WTC11 (cell line): ENCODE measurements at regions not wholly inside any gene's neighbourhood (a gene's known extent, or its start where the extent isn't known, plus 50 kb on each side); places are given as distances from the start of the nearest gene placed in this dataset.

Experiments
- ATAC-seq: fragments of 200-7000 bp; cut with Tn5 transposase; 2 replicates; pipeline ENCODE4 v1.10.0; 2021; ENCODE audit warnings: mild to moderate bottlenecking, moderate library complexity
- CTCF ChIA-PET: fragments of 300-600 bp; sonication (Branson Sonifier 250); formaldehyde crosslinking; loops from one replicate; lab custom pipeline; 2021; ENCODE audit warnings: antibody characterized with exemption; lab: Charles Lee
- POLR2A ChIA-PET: fragments of 350-600 bp; sonication (Branson Sonifier 250); formaldehyde crosslinking; loops from one replicate; lab custom pipeline; 2021; ENCODE audit warnings: antibody characterized with exemption; lab: Charles Lee
- DNase-seq: peaks from one replicate; pipeline ENCODE4 v3.0.0; 2021; ENCODE audit warnings: low spot score
- H3K27ac Mint-ChIP-seq: 2 replicates; pipeline ENCODE4 v1.8.0; 2021; ENCODE audit warnings: mixed read lengths
- H3K27me3 Mint-ChIP-seq: 2 replicates; pipeline ENCODE4 v1.8.0; 2021; ENCODE audit warnings: low read depth, mild to moderate bottlenecking, moderate library complexity, mixed read lengths
- H3K36me3 Mint-ChIP-seq: 2 replicates; pipeline ENCODE4 v1.8.0; 2021; ENCODE audit warnings: mixed read lengths
- H3K4me1 Mint-ChIP-seq: 2 replicates; pipeline ENCODE4 v1.8.0; 2022; ENCODE audit warnings: mixed read lengths
- H3K4me3 Mint-ChIP-seq: 2 replicates; pipeline ENCODE4 v1.8.0; 2021; ENCODE audit warnings: mild to moderate bottlenecking, moderate library complexity, mixed read lengths
- H3K9me3 Mint-ChIP-seq: 2 replicates; pipeline ENCODE4 v1.8.0; 2021; ENCODE audit warnings: mixed read lengths
- CREM ChIP-seq: sonication (generic); formaldehyde crosslinking; IDR thresholded peaks from 2 replicates; pipeline ENCODE4 v1.8.1; 2022; ENCODE audit warnings: mild to moderate bottlenecking, missing genetic modification reagents, moderate library complexity
- ELF4 ChIP-seq: sonication (generic); formaldehyde crosslinking; IDR thresholded peaks from 2 replicates; pipeline ENCODE4 v1.8.1; 2022; ENCODE audit warnings: low read depth, mild to moderate bottlenecking, moderate library complexity, missing genetic modification reagents
- IRF2 ChIP-seq: sonication (generic); formaldehyde crosslinking; IDR thresholded peaks from 2 replicates; pipeline ENCODE4 v1.8.0; 2022; ENCODE audit warnings: low read depth, missing genetic modification reagents, borderline replicate concordance
- JUN ChIP-seq: sonication (generic); formaldehyde crosslinking; IDR thresholded peaks from 2 replicates; pipeline ENCODE4 v1.8.0; 2023; ENCODE audit warnings: mild to moderate bottlenecking, missing genetic modification reagents
- NFE2L1 ChIP-seq: sonication (generic); formaldehyde crosslinking; IDR thresholded peaks from 2 replicates; pipeline ENCODE4 v1.8.1; 2023; ENCODE audit warnings: missing genetic modification reagents
- NR3C1 ChIP-seq: sonication (generic); formaldehyde crosslinking; conservative IDR thresholded peaks from 2 replicates; pipeline ENCODE4 v1.8.1; 2023; ENCODE audit warnings: low read depth, mild to moderate bottlenecking, missing genetic modification reagents
- OVOL2 ChIP-seq: fragments of 250-450 bp; sonication (Bioruptor Pico); IDR thresholded peaks from 2 replicates; pipeline ENCODE4 v1.9.0; 2021; ENCODE audit warnings: mild to moderate bottlenecking, borderline replicate concordance
- RORB ChIP-seq: fragments of 250-450 bp; sonication (Bioruptor Pico); IDR thresholded peaks from 2 replicates; pipeline ENCODE4 v1.9.0; 2021; ENCODE audit warnings: mild to moderate bottlenecking
- SOX15 ChIP-seq: fragments of 250-450 bp; sonication (Bioruptor Pico); IDR thresholded peaks from 2 replicates; pipeline ENCODE4 v1.9.0; 2021; ENCODE audit warnings: mild to moderate bottlenecking
- ZNF219 ChIP-seq: sonication (generic); formaldehyde crosslinking; IDR thresholded peaks from 2 replicates; pipeline ENCODE4 v1.8.0; 2023; ENCODE audit warnings: missing genetic modification reagents, mild to moderate bottlenecking, borderline replicate concordance
- ZNF232 ChIP-seq: sonication (generic); formaldehyde crosslinking; IDR thresholded peaks from 2 replicates; pipeline ENCODE4 v1.8.0; 2022; ENCODE audit warnings: mild to moderate bottlenecking, missing genetic modification reagents
- ZNF423 ChIP-seq: fragments of 250-450 bp; sonication (Bioruptor Pico); IDR thresholded peaks from 2 replicates; pipeline ENCODE4 v2.1.2; 2022; ENCODE audit warnings: mild to moderate bottlenecking, moderate library complexity
- ZNF671 ChIP-seq: fragments of 250-450 bp; sonication (Bioruptor Pico); IDR thresholded peaks from 2 replicates; pipeline ENCODE4 v1.8.0; 2021; ENCODE audit warnings: mild to moderate bottlenecking
- TF ChIP-seq, protein P1 (sequence below): sonication (generic); formaldehyde crosslinking; IDR thresholded peaks from 2 replicates; pipeline ENCODE4 v1.8.0; 2022; ENCODE audit warnings: mild to moderate bottlenecking, missing genetic modification reagents
- TF ChIP-seq, protein P2 (sequence below): sonication (generic); formaldehyde crosslinking; IDR thresholded peaks from 2 replicates; pipeline ENCODE4 v1.8.1; 2022; ENCODE audit warnings: low read depth, missing genetic modification reagents, borderline replicate concordance
- TF ChIP-seq, protein P3 (sequence below): fragments of 200-600 bp; IDR thresholded peaks from 2 replicates; pipeline ENCODE4 v1.8.0; 2022; ENCODE audit warnings: antibody characterized with exemption
- TF ChIP-seq, protein P4 (sequence below): sonication (generic); formaldehyde crosslinking; IDR thresholded peaks from 2 replicates; pipeline ENCODE4 v1.8.0; 2022; ENCODE audit warnings: mild to moderate bottlenecking, missing genetic modification reagents
- TF ChIP-seq, protein P5 (sequence below): sonication (generic); formaldehyde crosslinking; conservative IDR thresholded peaks from 2 replicates; pipeline ENCODE4 v1.8.1; 2023; ENCODE audit warnings: mild to moderate bottlenecking, low read depth, missing genetic modification reagents, moderate library complexity
- TF ChIP-seq, protein P6 (sequence below): fragments of 250-450 bp; sonication (Bioruptor Pico); IDR thresholded peaks from 2 replicates; pipeline ENCODE4 v2.1.2; 2022; ENCODE audit warnings: mild to moderate bottlenecking, moderate library complexity
- TF ChIP-seq, protein P7 (sequence below): sonication (generic); formaldehyde crosslinking; IDR thresholded peaks from 2 replicates; pipeline ENCODE4 v1.8.1; 2023; ENCODE audit warnings: mild to moderate bottlenecking, moderate library complexity, missing genetic modification reagents

DNA sequence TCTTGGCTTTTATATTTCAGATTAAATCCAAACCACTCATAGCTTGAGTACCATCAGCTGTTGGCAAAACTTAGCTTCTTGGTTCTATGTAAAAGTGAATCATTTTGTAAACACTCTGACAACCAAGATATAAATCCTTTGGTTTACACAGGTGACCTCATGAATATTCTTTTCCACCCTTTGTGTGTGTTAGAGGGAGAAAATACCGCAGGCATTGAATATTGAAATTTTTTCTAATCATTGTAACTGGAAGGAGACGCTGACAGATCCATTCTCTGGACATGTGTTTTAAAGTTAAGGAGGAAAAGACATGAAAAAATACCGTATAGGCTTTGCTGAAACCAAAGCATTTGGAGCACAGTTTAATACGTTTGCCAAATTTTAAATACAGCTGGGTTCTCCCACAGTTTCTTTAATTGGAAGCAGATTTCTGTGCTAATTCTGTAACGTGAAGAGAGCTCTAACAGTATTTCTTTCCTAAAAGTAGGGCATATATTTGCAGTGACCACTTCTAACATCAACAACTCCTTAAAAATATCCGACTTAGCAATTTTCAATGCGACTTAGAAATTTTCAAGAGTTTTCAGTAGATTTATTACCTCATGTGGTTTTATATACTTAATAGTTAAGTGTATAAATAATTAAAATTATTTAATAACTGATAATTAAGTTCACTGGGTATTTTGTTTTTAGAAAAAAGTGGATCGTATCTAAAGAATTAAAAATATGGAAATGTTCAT, 388.2 kb downstream of the USP25 start (continued):
- TF ChIP-seq, protein P1, sequence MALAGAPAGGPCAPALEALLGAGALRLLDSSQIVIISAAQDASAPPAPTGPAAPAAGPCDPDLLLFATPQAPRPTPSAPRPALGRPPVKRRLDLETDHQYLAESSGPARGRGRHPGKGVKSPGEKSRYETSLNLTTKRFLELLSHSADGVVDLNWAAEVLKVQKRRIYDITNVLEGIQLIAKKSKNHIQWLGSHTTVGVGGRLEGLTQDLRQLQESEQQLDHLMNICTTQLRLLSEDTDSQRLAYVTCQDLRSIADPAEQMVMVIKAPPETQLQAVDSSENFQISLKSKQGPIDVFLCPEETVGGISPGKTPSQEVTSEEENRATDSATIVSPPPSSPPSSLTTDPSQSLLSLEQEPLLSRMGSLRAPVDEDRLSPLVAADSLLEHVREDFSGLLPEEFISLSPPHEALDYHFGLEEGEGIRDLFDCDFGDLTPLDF (CRISPR knock-in tag) = no peak
- TF ChIP-seq CREM (CRISPR knock-in tag) (no peak), ZNF219 (CRISPR knock-in tag) (no peak), ELF4 (no peak), NFE2L1 (CRISPR knock-in tag) (no peak)
- TF ChIP-seq, protein P2, sequence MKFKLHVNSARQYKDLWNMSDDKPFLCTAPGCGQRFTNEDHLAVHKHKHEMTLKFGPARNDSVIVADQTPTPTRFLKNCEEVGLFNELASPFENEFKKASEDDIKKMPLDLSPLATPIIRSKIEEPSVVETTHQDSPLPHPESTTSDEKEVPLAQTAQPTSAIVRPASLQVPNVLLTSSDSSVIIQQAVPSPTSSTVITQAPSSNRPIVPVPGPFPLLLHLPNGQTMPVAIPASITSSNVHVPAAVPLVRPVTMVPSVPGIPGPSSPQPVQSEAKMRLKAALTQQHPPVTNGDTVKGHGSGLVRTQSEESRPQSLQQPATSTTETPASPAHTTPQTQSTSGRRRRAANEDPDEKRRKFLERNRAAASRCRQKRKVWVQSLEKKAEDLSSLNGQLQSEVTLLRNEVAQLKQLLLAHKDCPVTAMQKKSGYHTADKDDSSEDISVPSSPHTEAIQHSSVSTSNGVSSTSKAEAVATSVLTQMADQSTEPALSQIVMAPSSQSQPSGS (CRISPR knock-in tag) = no peak

DNA sequence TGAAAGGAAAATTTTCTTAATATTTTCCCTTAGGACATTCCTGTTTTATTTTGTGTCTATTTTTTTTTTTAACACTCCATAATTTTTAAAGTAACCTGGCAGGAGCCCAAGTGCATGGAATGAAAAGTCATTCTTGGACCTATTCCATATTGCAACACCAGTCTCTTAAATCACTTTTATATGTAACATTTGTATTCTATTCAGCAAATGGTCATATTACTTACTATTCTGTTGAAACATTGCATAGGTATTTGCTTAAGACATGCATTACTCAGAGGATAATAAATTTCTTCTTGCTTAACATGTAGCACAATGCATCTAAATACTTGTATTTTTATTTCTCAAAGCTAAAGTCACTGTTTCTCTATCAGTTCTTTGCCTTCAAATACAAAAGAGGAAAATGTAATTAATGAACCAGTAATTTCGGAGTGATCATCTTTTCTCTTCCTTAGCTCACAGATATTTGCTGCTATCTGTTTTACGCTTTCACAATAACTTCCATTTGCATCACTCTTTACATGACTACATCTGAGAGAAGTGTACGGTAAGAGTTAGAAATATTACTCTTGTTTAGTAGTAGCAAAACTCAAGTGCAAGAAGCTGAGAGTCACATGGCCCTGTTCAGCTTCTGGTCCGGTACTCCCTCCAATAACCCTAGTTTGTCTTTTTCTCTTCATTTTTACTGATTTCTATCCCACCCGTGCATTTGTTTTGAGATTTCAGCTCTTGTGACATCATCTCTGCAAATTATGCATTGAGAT, 394.8 kb downstream of the USP25 start:
- H3K4me3 Mint-ChIP-seq = no peak overlapping the region
- CTCF ChIA-PET = no interaction called here
- TF ChIP-seq ZNF232 (CRISPR knock-in tag) (no peak), SOX15 (CRISPR knock-in tag) (no peak)
- TF ChIP-seq, protein P3, sequence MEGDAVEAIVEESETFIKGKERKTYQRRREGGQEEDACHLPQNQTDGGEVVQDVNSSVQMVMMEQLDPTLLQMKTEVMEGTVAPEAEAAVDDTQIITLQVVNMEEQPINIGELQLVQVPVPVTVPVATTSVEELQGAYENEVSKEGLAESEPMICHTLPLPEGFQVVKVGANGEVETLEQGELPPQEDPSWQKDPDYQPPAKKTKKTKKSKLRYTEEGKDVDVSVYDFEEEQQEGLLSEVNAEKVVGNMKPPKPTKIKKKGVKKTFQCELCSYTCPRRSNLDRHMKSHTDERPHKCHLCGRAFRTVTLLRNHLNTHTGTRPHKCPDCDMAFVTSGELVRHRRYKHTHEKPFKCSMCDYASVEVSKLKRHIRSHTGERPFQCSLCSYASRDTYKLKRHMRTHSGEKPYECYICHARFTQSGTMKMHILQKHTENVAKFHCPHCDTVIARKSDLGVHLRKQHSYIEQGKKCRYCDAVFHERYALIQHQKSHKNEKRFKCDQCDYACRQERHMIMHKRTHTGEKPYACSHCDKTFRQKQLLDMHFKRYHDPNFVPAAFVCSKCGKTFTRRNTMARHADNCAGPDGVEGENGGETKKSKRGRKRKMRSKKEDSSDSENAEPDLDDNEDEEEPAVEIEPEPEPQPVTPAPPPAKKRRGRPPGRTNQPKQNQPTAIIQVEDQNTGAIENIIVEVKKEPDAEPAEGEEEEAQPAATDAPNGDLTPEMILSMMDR = no peak
- TF ChIP-seq, protein P4, sequence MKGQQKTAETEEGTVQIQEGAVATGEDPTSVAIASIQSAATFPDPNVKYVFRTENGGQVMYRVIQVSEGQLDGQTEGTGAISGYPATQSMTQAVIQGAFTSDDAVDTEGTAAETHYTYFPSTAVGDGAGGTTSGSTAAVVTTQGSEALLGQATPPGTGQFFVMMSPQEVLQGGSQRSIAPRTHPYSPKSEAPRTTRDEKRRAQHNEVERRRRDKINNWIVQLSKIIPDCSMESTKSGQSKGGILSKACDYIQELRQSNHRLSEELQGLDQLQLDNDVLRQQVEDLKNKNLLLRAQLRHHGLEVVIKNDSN = no peak
- TF ChIP-seq, protein P5, sequence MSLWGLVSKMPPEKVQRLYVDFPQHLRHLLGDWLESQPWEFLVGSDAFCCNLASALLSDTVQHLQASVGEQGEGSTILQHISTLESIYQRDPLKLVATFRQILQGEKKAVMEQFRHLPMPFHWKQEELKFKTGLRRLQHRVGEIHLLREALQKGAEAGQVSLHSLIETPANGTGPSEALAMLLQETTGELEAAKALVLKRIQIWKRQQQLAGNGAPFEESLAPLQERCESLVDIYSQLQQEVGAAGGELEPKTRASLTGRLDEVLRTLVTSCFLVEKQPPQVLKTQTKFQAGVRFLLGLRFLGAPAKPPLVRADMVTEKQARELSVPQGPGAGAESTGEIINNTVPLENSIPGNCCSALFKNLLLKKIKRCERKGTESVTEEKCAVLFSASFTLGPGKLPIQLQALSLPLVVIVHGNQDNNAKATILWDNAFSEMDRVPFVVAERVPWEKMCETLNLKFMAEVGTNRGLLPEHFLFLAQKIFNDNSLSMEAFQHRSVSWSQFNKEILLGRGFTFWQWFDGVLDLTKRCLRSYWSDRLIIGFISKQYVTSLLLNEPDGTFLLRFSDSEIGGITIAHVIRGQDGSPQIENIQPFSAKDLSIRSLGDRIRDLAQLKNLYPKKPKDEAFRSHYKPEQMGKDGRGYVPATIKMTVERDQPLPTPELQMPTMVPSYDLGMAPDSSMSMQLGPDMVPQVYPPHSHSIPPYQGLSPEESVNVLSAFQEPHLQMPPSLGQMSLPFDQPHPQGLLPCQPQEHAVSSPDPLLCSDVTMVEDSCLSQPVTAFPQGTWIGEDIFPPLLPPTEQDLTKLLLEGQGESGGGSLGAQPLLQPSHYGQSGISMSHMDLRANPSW (CRISPR knock-in tag) = no peak
- H3K27ac Mint-ChIP-seq = no peak overlapping the region
- DNase-seq (no peak), ATAC-seq (no peak)
- no peaks in the 10 kb centered on the region for H3K27me3 Mint-ChIP-seq
- H3K9me3 Mint-ChIP-seq = peaks cover 8% of the 10 kb centered on the region
- H3K4me1 Mint-ChIP-seq = no peaks in the 10 kb centered on the region
- no peaks in the 10 kb centered on the region for H3K36me3 Mint-ChIP-seq
- POLR2A ChIA-PET = no interaction called here

DNA sequence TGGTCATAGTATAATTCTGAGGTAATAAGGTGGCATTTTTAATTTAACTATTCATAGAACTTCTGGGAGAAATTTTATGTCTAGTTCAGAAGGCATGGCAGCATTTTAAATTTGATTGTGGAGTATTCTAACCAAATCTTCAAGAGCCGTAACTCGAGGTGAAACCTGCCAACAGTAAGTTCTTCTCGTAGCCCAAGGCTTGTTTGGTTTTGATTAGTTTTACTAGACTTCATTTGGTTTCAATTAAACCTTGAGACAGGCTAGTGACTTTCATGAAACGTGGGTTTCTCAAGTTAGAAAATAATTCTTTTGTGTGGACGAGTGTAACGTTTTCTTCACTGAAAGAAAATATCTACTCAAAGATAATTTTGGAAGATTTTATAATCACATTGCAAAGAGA, 395.5 kb downstream of the USP25 start:
- Mint-ChIP-seq H3K4me1 (no peaks in the 10 kb centered on the region), H3K36me3 (peaks cover 2% of the 10 kb centered on the region), H3K27me3 (no peaks in the 10 kb centered on the region), H3K27ac (no peak overlapping the region), H3K4me3 (no peak overlapping the region), H3K9me3 (peaks cover 15% of the 10 kb centered on the region)
- CTCF ChIA-PET = no interaction called here
- no peak for ATAC-seq
- POLR2A ChIA-PET = no interaction called here
- DNase-seq = no peak
- TF ChIP-seq NR3C1 (CRISPR knock-in tag) (no peak), IRF2 (no peak), ZNF671 (CRISPR knock-in tag) (no peak), ZNF423 (CRISPR knock-in tag) (no peak), OVOL2 (CRISPR knock-in tag) (no peak), JUN (no peak), RORB (CRISPR knock-in tag) (no peak)
- TF ChIP-seq, protein P6, sequence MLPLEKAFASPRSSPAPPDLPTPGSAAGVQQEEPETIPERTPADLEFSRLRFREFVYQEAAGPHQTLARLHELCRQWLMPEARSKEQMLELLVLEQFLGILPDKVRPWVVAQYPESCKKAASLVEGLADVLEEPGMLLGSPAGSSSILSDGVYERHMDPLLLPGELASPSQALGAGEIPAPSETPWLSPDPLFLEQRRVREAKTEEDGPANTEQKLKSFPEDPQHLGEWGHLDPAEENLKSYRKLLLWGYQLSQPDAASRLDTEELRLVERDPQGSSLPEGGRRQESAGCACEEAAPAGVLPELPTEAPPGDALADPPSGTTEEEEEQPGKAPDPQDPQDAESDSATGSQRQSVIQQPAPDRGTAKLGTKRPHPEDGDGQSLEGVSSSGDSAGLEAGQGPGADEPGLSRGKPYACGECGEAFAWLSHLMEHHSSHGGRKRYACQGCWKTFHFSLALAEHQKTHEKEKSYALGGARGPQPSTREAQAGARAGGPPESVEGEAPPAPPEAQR (CRISPR knock-in tag) = no peak
- TF ChIP-seq, protein P7, sequence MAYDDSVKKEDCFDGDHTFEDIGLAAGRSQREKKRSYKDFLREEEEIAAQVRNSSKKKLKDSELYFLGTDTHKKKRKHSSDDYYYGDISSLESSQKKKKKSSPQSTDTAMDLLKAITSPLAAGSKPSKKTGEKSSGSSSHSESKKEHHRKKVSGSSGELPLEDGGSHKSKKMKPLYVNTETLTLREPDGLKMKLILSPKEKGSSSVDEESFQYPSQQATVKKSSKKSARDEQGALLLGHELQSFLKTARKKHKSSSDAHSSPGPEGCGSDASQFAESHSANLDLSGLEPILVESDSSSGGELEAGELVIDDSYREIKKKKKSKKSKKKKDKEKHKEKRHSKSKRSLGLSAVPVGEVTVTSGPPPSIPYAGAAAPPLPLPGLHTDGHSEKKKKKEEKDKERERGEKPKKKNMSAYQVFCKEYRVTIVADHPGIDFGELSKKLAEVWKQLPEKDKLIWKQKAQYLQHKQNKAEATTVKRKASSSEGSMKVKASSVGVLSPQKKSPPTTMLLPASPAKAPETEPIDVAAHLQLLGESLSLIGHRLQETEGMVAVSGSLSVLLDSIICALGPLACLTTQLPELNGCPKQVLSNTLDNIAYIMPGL (CRISPR knock-in tag) = no peak
